Esophagus (tissue), 2 donors: ENCODE measurements at regions not wholly inside any gene's neighbourhood (a gene's known extent, or its start where the extent isn't known, plus 50 kb on each side); places are given as distances from the start of the nearest gene placed in this dataset.

Experiments used
- H3K27ac ChIP-seq, 2 donors: one replicate each; pipeline ENCODE4 v1.5.1; 2013; ENCODE audit warnings: low read depth in 2 of 2, mild to moderate bottlenecking in 2 of 2, inconsistent platforms in 1 of 2, low read length in 1 of 2, moderate library complexity in 1 of 2
- H3K27me3 ChIP-seq, 2 donors: one replicate each; pipeline ENCODE4 v1.6.1; 2013; ENCODE audit warnings: low read length in 2 of 2, control low read depth in 1 of 2, mild to moderate bottlenecking in 1 of 2; ENCODE audit not compliant: insufficient read depth in 2 of 2, control insufficient read depth in 1 of 2
- H3K36me3 ChIP-seq, 2 donors: one replicate each; pipeline ENCODE4 v1.6.1; 2013; ENCODE audit warnings: low read length in 1 of 2; ENCODE audit not compliant: control insufficient read depth in 2 of 2, insufficient read depth in 2 of 2
- H3K4me1 ChIP-seq, 2 donors: one replicate each; pipeline ENCODE4 v1.6.1; 2013; ENCODE audit warnings: low read length in 1 of 2; ENCODE audit not compliant: control insufficient read depth in 2 of 2, insufficient read depth in 2 of 2
- H3K4me3 ChIP-seq, 2 donors: one replicate each; pipeline ENCODE4 v1.5.1; 2013; ENCODE audit warnings: low read length in 2 of 2, mild to moderate bottlenecking in 2 of 2, low read depth in 1 of 2, moderate library complexity in 1 of 2
- H3K9me3 ChIP-seq, 2 donors: one replicate each; pipeline ENCODE4 v1.6.1; 2013; ENCODE audit warnings: mild to moderate bottlenecking in 2 of 2, low read depth in 1 of 2, low read length in 1 of 2, moderate library complexity in 1 of 2; ENCODE audit not compliant: control insufficient read depth in 2 of 2, insufficient read depth in 1 of 2
- WGBS, 2 donors: extraction: QIAGEN DNeasy Blood & Tissue Kit; methylation state at CpG; one replicate each; pipeline ENCODE4 v1.1.7; 2013; 5-methylcytosine and 5-hydroxymethylcytosine counted together
- donor health status: healthy with polysubstance abuse.
- donor health status: Bipolar disorder and iron deficiency.

DNA sequence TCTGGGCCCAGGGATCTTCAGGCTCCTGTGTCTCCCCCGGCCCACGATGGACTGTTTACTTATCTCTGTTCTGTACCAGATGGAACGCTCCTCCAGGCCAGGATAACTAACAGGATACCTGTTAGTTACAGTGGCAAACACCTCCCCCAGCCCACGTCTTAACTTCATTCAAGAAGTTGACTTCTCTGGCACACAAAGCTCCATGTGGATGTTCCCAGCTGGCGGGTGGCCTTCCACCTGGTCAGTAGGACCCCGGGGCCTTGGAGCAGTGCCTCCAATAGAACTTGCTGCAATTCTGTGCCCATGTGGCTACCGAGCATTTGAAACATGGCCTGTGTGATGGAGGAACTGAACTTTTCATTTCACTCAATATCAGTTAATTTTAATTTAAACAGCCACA lies 165.1 kb upstream of the GLI2 start:
- Histone ChIP-seq H3K27ac (no peak overlapping the region), H3K4me1 (no peaks in the 10 kb centered on the region), H3K9me3 (no peaks in the 10 kb centered on the region), H3K36me3 (no peaks in the 10 kb centered on the region), H3K4me3 (no peak overlapping the region), H3K27me3 (no peaks in the 10 kb centered on the region)
- WGBS, 2 donors, result 82 to 88% methylated on average over 7 of the region's 7 CpGs

DNA sequence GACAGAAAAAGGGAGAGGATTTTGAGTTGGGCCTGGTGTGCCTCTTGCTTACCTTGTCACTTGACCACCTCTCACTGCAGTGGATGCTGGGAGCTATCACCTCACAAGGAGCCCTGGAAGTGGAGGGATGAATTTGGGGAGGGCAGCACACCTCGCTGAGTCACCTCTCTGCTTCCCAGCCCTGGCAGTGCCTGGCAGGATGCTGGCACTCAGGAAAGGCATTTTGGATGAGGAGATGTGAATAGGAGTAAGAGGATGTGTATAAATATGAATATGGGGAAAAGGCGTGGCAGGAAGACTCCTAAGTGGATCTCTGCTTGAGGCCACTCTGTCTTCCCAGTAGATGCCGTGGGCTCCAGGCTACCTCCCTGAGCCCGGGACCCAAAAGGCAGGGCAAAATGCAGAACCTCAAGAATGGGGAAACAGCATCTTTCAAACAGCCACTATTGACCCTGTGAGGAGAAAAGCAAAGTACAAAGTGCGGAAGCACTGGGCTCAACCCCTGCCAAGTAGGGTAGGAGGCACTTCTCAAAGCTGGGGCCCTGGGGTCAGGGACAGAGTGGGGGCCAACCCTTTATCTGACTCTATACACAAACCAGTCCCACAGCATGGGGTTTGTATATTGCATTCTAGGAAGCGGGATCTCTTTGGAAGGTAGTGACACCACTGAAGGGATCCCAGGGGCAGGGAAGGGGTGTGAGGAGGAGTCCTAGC lies 164.5 kb upstream of the GLI2 start:
- 78 to 80% methylated on average over 6 of the region's 6 CpGs for WGBS, 2 donors
- H3K36me3 ChIP-seq, result no peaks in the 10 kb centered on the region
- no peaks in the 10 kb centered on the region for H3K9me3 ChIP-seq

DNA sequence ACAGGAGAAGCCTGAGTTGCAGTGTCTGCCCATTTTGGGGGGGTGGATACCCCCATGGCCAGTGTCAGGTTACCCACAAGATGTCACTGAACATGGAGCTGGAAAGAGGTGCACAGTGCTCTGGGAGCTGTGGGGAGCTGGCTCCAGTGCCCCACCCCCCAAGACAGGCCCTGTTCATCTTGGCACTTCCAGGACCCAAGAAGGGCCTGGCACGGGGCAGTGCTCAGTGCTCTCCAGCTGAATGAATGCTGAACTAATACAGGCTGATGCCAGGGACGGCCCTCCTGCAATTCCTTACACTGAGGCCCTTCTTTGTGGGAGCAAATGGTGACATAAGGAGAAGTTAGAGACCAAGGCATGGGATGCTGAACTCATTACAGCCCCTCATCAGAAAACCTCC lies 163.4 kb upstream of the GLI2 start:
- Histone ChIP-seq H3K27ac (no peak overlapping the region), H3K4me3 (no peak overlapping the region), H3K4me1 (no peaks in the 10 kb centered on the region), H3K36me3 (no peaks in the 10 kb centered on the region), H3K9me3 (no peaks in the 10 kb centered on the region), H3K27me3 (no peaks in the 10 kb centered on the region)
- WGBS, 2 donors, result 68 to 78% methylated on average over 2 of the region's 2 CpGs

More for the DNA sequence above, 164.5 kb upstream of the GLI2 start:
- H3K4me3 ChIP-seq, result no peak overlapping the region
- H3K4me1 ChIP-seq, result no peaks in the 10 kb centered on the region
- no peak overlapping the region for H3K27ac ChIP-seq
- H3K27me3 ChIP-seq, result no peaks in the 10 kb centered on the region

DNA sequence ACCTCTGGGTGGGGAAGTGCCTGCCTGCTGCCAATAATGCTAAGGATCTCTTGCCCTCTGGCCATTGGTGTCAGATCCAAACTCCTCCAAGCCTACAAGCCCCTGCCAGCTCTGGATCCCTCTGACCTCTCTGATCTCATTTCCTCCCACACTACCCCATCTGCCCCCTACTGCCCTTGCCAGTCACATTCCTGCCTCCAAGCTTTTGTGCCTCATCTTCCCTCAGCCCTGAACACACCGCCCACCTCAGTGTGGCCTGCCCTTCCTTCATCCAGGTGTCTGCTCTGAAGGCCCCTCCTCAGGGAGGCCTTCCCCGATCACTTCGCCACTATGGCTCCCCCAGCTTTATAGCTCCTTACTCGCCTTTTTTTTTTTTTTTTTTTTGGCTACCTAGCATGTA lies 161.0 kb upstream of the GLI2 start:
- WGBS, 2 donors, result 85 to 97% methylated on average over 3 to 4 of the region's 4 CpGs
- H3K27me3 ChIP-seq, result no peaks in the 10 kb centered on the region
- H3K36me3 ChIP-seq, result no peaks in the 10 kb centered on the region

DNA sequence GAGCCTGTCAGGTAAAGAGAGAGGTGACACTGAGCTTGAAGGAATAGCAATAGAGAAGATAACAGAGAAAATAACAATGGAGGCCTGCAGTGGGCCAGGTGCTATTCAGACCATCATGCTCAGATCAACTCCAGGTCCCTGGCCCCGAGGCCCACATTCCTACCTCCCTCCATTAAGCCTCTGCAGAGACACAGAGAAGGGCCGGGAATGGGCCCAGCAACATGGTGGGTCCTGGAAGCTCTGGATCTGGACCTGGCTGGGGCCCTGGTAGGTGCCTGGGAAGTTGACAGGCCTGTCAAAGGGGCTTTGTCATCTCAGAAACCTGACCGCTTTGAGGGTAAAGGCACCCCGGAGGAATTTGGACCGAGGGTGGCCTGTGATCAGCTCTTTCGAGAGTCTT lies 159.7 kb upstream of the GLI2 start:
- 95 to 98% methylated on average over 6 of the region's 6 CpGs for WGBS, 2 donors
- H3K27ac ChIP-seq, result no peak overlapping the region
- peaks cover 0 to 4% of the 10 kb centered on the region in 2 donors for H3K9me3 ChIP-seq
- H3K36me3 ChIP-seq, result no peaks in the 10 kb centered on the region
- H3K4me1 ChIP-seq, result peaks cover 0 to 5% of the 10 kb centered on the region in 2 donors
- no peaks in the 10 kb centered on the region for H3K27me3 ChIP-seq
- H3K4me3 ChIP-seq, result no peak overlapping the region

More for the DNA sequence above, 161.0 kb upstream of the GLI2 start:
- no peak overlapping the region for H3K27ac ChIP-seq
- H3K4me3 ChIP-seq, result no peak overlapping the region
- no peaks in the 10 kb centered on the region for H3K4me1 ChIP-seq
- H3K9me3 ChIP-seq, result no peaks in the 10 kb centered on the region

DNA sequence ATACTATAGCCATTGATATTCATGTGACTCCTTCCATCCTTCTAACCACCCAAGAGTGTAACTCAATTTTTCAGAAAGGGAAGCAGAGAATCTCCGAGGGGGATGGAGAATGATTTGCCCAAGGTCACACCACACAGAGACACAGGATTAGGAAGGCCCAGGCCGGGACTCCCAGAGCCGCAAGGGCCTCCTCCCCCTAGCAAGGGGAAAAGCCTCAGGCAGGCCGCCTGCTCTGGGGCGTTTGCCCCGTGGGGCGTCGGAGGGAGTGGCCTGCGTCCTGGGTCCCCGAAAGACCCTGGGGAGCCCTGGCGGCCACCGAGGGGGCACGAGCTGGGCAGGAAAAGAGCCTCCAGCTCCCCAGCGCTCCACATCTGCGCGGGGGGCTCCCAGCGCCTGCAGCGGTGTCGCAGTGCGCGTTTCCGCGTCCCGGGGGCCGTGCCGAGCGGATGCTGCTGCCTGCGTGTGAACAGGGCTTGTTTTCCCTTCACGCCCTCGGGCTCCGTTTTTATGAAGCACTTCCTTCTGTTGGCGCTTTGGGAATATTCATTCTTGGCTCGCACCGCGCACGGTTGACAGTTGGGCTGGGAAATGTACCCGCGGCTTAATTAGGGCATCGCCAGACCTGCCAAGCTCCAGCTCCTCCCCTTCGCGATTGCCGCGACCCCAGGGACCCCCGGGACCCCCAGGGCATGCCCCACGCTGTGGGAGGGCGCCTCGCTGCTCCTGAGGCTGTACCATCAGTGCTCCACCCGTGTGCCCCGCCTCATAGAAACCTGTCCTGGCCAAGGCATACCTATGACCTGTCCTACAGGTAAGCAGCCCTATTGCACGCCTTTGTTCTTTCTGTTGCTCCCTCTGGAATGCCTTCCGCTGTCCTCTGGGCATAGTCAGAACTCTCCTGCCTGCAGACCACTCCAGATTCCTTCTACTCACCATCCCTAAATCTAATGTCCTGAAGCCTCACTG lies 158.9 kb upstream of the GLI2 start:
- Histone ChIP-seq H3K4me3 (no peak overlapping the region), H3K36me3 (no peaks in the 10 kb centered on the region), H3K9me3 (peaks cover 0 to 4% of the 10 kb centered on the region in 2 donors), H3K27me3 (peaks cover 0 to 2% of the 10 kb centered on the region in 2 donors), H3K4me1 (peaks cover 0 to 5% of the 10 kb centered on the region in 2 donors), H3K27ac (peak overlapping the region in 1 of 2 donors; percentile 15)
- WGBS, 2 donors, result 7% methylated on average over 51 of the region's 51 CpGs

DNA sequence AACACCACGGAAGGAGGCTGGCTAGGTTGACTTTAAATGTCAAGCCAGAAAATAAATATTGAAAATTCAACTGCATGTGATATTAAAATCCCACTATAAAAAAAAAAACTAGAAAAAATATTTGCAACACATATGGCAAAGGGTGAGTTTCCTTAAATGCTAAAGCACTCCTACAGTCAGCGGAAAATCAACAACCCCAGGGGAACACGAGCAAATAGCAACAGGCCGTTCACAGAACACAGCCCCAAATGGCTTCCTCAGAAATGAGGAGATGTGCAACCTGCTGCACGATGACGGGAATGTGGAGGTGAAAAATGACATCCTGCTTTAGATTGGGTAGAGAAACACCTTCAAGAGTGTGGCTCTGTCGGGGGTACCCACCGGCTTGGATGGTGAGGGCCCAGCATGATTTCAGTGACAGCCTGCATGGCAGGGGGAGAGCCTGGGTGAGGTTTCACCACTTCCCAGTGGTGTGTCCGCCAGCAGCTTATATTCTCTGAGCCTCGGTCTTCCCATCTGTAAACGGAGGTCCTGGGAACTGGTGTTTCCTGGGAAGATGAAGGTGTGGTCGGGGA lies 157.9 kb upstream of the GLI2 start:
- WGBS, 2 donors, result 88 to 91% methylated on average over 12 of the region's 12 CpGs
- Histone ChIP-seq H3K36me3 (no peaks in the 10 kb centered on the region), H3K4me3 (no peak overlapping the region), H3K4me1 (peaks cover 0 to 5% of the 10 kb centered on the region in 2 donors), H3K27ac (no peak overlapping the region), H3K27me3 (peaks cover 0 to 2% of the 10 kb centered on the region in 2 donors), H3K9me3 (peaks cover 0 to 4% of the 10 kb centered on the region in 2 donors)

DNA sequence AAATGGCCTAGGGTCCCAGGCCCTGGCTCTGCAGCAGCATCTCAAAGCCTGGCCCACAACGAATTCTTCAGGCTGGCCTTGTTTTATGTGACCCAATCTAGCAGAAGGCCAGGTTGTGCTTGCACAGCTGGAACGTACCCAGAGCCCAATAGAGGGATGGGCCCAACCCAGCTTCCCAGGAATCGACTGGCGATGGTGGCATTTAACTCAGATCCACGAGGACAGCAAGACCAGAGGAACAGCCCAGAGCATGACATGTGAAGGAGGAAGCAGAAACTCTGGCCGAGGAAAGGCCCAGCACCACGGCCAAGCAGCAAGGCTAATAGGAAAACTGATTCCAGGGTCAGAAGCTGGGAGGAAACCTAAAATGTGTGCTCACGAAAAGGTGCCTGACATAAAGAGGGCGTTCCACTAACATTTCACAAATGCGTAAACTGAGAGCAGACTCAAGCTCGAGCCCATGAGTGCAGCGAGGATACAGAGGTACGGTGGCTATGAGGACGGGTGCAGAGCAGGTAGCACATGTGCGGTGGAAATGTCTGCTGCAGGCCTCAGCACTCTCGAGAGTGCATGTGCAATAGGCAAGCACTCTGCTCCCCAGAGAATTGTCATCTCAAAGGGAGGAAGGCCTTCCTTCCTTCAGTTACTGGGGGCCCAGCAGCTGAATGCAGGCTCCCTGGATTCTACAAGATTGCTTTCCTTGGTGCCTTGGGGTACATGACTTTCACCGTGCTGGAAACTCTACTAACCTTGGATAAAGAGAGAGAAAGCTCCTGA lies 156.9 kb upstream of the GLI2 start:
- WGBS, 2 donors, result 81 to 89% methylated on average over 17 of the region's 17 CpGs
- Histone ChIP-seq H3K27ac (no peak overlapping the region), H3K27me3 (peaks cover 0 to 2% of the 10 kb centered on the region in 2 donors), H3K4me1 (peaks cover 0 to 5% of the 10 kb centered on the region in 2 donors), H3K4me3 (no peak overlapping the region), H3K36me3 (no peaks in the 10 kb centered on the region), H3K9me3 (peaks cover 0 to 4% of the 10 kb centered on the region in 2 donors)
